HEK293T (cell line): ENCODE measurements at regions not wholly inside any gene's neighbourhood (a gene's known extent, or its start where the extent isn't known, plus 50 kb on each side); places are given as distances from the start of the nearest gene placed in this dataset.

Source experiments
- ARNT ChIP-seq: fragments of 450-650 bp; IDR thresholded peaks from 2 replicates; pipeline ENCODE4 v1.6.1; 2017; ENCODE audit warnings: mild to moderate bottlenecking
- BHLHE40 ChIP-seq: fragments of 450-650 bp; IDR thresholded peaks from 2 replicates; pipeline ENCODE4 v1.6.1; 2016; ENCODE audit warnings: mild to moderate bottlenecking, moderate library complexity, borderline replicate concordance
- HDGF ChIP-seq: fragments of 450-650 bp; IDR thresholded peaks from 2 replicates; pipeline ENCODE4 v1.6.1; 2017; ENCODE audit warnings: antibody characterized with exemption, borderline replicate concordance

- TF ChIP-seq ARNT = no peak
- TF ChIP-seq BHLHE40 = no peak
- TF ChIP-seq HDGF = no peak
Measured at GRCh38 chr16:22618842-22619241, 108.2 kb downstream of the NPIPB5 start.
